WTC11 (cell line): ENCODE measurements at regions not wholly inside any gene's neighbourhood (a gene's known extent, or its start where the extent isn't known, plus 50 kb on each side); places are given as distances from the start of the nearest gene placed in this dataset.

Experiments
- ATAC-seq: fragments of 200-7000 bp; cut with Tn5 transposase; 2 replicates; pipeline ENCODE4 v1.10.0; 2021; ENCODE audit warnings: mild to moderate bottlenecking, moderate library complexity
- CTCF ChIA-PET: fragments of 300-600 bp; sonication (Branson Sonifier 250); formaldehyde crosslinking; loops from one replicate; lab custom pipeline; 2021; ENCODE audit warnings: antibody characterized with exemption; lab: Charles Lee
- POLR2A ChIA-PET: fragments of 350-600 bp; sonication (Branson Sonifier 250); formaldehyde crosslinking; loops from one replicate; lab custom pipeline; 2021; ENCODE audit warnings: antibody characterized with exemption; lab: Charles Lee
- DNase-seq: peaks from one replicate; pipeline ENCODE4 v3.0.0; 2021; ENCODE audit warnings: low spot score
- H3K27ac Mint-ChIP-seq: 2 replicates; pipeline ENCODE4 v1.8.0; 2021; ENCODE audit warnings: mixed read lengths
- H3K27me3 Mint-ChIP-seq: 2 replicates; pipeline ENCODE4 v1.8.0; 2021; ENCODE audit warnings: low read depth, mild to moderate bottlenecking, moderate library complexity, mixed read lengths
- H3K36me3 Mint-ChIP-seq: 2 replicates; pipeline ENCODE4 v1.8.0; 2021; ENCODE audit warnings: mixed read lengths
- H3K4me1 Mint-ChIP-seq: 2 replicates; pipeline ENCODE4 v1.8.0; 2022; ENCODE audit warnings: mixed read lengths
- H3K4me3 Mint-ChIP-seq: 2 replicates; pipeline ENCODE4 v1.8.0; 2021; ENCODE audit warnings: mild to moderate bottlenecking, moderate library complexity, mixed read lengths
- H3K9me3 Mint-ChIP-seq: 2 replicates; pipeline ENCODE4 v1.8.0; 2021; ENCODE audit warnings: mixed read lengths
- ATF1 ChIP-seq: sonication (generic); formaldehyde crosslinking; IDR thresholded peaks from 2 replicates; pipeline ENCODE4 v1.8.1; 2023; ENCODE audit warnings: mild to moderate bottlenecking, moderate library complexity, missing genetic modification reagents
- ATF2 ChIP-seq: sonication (generic); formaldehyde crosslinking; IDR thresholded peaks from 2 replicates; pipeline ENCODE4 v1.8.1; 2022; ENCODE audit warnings: low read depth, missing genetic modification reagents, borderline replicate concordance
- CDX4 ChIP-seq: fragments of 250-450 bp; sonication (Bioruptor Pico); IDR thresholded peaks from 2 replicates; pipeline ENCODE4 v1.9.0; 2021; ENCODE audit warnings: moderate library complexity, mild to moderate bottlenecking, inconsistent platforms, borderline replicate concordance
- CREM ChIP-seq: sonication (generic); formaldehyde crosslinking; IDR thresholded peaks from 2 replicates; pipeline ENCODE4 v1.8.1; 2022; ENCODE audit warnings: mild to moderate bottlenecking, missing genetic modification reagents, moderate library complexity
- ETV6 ChIP-seq: sonication (generic); formaldehyde crosslinking; IDR thresholded peaks from 2 replicates; pipeline ENCODE4 v1.8.1; 2022; ENCODE audit warnings: mild to moderate bottlenecking, missing genetic modification reagents
- HMGXB4 ChIP-seq: sonication (generic); formaldehyde crosslinking; IDR thresholded peaks from 2 replicates; pipeline ENCODE4 v1.8.1; 2023; ENCODE audit warnings: mild to moderate bottlenecking, moderate library complexity, missing genetic modification reagents
- NFYB ChIP-seq: sonication (generic); formaldehyde crosslinking; conservative IDR thresholded peaks from 2 replicates; pipeline ENCODE4 v1.8.0; 2022; ENCODE audit warnings: low read depth, missing genetic modification reagents
- NR1H2 ChIP-seq: sonication (generic); formaldehyde crosslinking; IDR thresholded peaks from 2 replicates; pipeline ENCODE4 v1.9.0; 2021; ENCODE audit warnings: mild to moderate bottlenecking, moderate library complexity, missing genetic modification reagents
- PRDM15 ChIP-seq: sonication (generic); formaldehyde crosslinking; IDR thresholded peaks from 2 replicates; pipeline ENCODE4 v1.8.0; 2022; ENCODE audit warnings: missing genetic modification reagents
- ZBTB21 ChIP-seq: sonication (generic); formaldehyde crosslinking; IDR thresholded peaks from 2 replicates; pipeline ENCODE4 v1.8.1; 2023; ENCODE audit warnings: mild to moderate bottlenecking, missing genetic modification reagents, borderline replicate concordance
- ZNF219 ChIP-seq: sonication (generic); formaldehyde crosslinking; IDR thresholded peaks from 2 replicates; pipeline ENCODE4 v1.8.0; 2023; ENCODE audit warnings: missing genetic modification reagents, mild to moderate bottlenecking, borderline replicate concordance
- ZNF232 ChIP-seq: sonication (generic); formaldehyde crosslinking; IDR thresholded peaks from 2 replicates; pipeline ENCODE4 v1.8.0; 2022; ENCODE audit warnings: mild to moderate bottlenecking, missing genetic modification reagents
- ZNF416 ChIP-seq: fragments of 250-450 bp; sonication (Bioruptor Pico); IDR thresholded peaks from 2 replicates; pipeline ENCODE4 v1.9.0; 2021; ENCODE audit warnings: mild to moderate bottlenecking, inconsistent platforms
- ZNF425 ChIP-seq: fragments of 250-450 bp; sonication (Bioruptor Pico); conservative IDR thresholded peaks from 2 replicates; pipeline ENCODE4 v1.9.0; 2021; ENCODE audit warnings: mild to moderate bottlenecking
- ZNF512 ChIP-seq: sonication (generic); formaldehyde crosslinking; IDR thresholded peaks from 2 replicates; pipeline ENCODE4 v1.8.1; 2022; ENCODE audit warnings: missing genetic modification reagents, borderline replicate concordance
- ZSCAN18 ChIP-seq: fragments of 250-450 bp; sonication (Bioruptor Pico); IDR thresholded peaks from 2 replicates; pipeline ENCODE4 v2.1.2; 2022; ENCODE audit warnings: mild to moderate bottlenecking, moderate library complexity

- DNase-seq = no peak
- no peaks in the 10 kb centered on the region for H3K36me3 Mint-ChIP-seq
- no peak overlapping the region for H3K27ac Mint-ChIP-seq
- H3K4me3 Mint-ChIP-seq = no peak overlapping the region
- ChIA-PET CTCF (no interaction called here), POLR2A (no interaction called here)
- H3K9me3 Mint-ChIP-seq = peaks cover 14% of the 10 kb centered on the region
- no peaks in the 10 kb centered on the region for H3K27me3 Mint-ChIP-seq
- no peak for ATAC-seq
- peaks cover under 1% of the 10 kb centered on the region; the same call in 1 of the 2 replicates for H3K4me1 Mint-ChIP-seq
- TF ChIP-seq ETV6 = no peak
These were observed 503.9 kb downstream of the TAFA4 start for GRCh38 chr3:68428495-68428894.

GRCh38 chr3:68424796-68425460 is 507.4 kb downstream of the TAFA4 start:
- ChIA-PET CTCF (no interaction called here), POLR2A (no interaction called here)
- Mint-ChIP-seq H3K4me3 (no peak overlapping the region), H3K9me3 (peaks cover 8% of the 10 kb centered on the region; the same call in 1 of the 2 replicates), H3K27ac (no peak overlapping the region), H3K4me1 (peaks cover 18% of the 10 kb centered on the region), H3K27me3 (no peaks in the 10 kb centered on the region), H3K36me3 (no peaks in the 10 kb centered on the region)
- ATAC-seq (no peak), DNase-seq (no peak)
- TF ChIP-seq NR1H2 (CRISPR knock-in tag) (no peak), ZNF425 (no peak), ZBTB21 (CRISPR knock-in tag) (no peak), ZSCAN18 (CRISPR knock-in tag) (no peak), HMGXB4 (no peak), PRDM15 (no peak), ZNF219 (CRISPR knock-in tag) (no peak), ETV6 (no peak), NFYB (CRISPR knock-in tag) (no peak), ZNF512 (CRISPR knock-in tag) (no peak), ATF1 (CRISPR knock-in tag) (no peak), CREM (CRISPR knock-in tag) (no peak), ZNF232 (no peak), ZNF416 (CRISPR knock-in tag) (no peak), CDX4 (no peak), ATF2 (CRISPR knock-in tag) (no peak)
